Embryonic facial prominence (tissue), 1 donor: ENCODE measurements at regions not wholly inside any gene's neighbourhood (a gene's known extent, or its start where the extent isn't known, plus 50 kb on each side); places are given as distances from the start of the nearest gene placed in this dataset.

Experiments
- DNase-seq: peaks from one replicate; pipeline ENCODE4 v3.0.0-alpha.2; 2016; ENCODE audit errors: extremely low spot score

GRCh38 chr1:58430421-58431275, 115.9 kb downstream of the OMA1 start:
- DNase-seq, result no peak

- no peak for DNase-seq
Observed at GRCh38 chr1:58426918-58427317, 119.6 kb downstream of the OMA1 start.

- DNase-seq, result no peak
Observed at GRCh38 chr1:58422436-58422835, 124.1 kb downstream of the OMA1 start.

GRCh38 chr1:58418283-58419228, 128.0 kb downstream of the OMA1 start:
- no peak for DNase-seq

GRCh38 chr1:58412071-58412580, 134.4 kb downstream of the OMA1 start:
- DNase-seq, result no peak

GRCh38 chr1:58409890-58410289, 136.6 kb downstream of the OMA1 start:
- DNase-seq, result no peak

- DNase-seq, result no peak
Observed at GRCh38 chr1:58409336-58409735, 137.2 kb downstream of the OMA1 start.

- no peak for DNase-seq
Observed at GRCh38 chr1:58406301-58407071, 140.0 kb downstream of the OMA1 start.

GRCh38 chr1:58405660-58406059, 140.9 kb downstream of the OMA1 start:
- no peak for DNase-seq

- DNase-seq, result no peak
Observed at GRCh38 chr1:58403894-58404293, 142.6 kb downstream of the OMA1 start.

GRCh38 chr1:58402444-58402843, 144.1 kb downstream of the OMA1 start:
- no peak for DNase-seq

- no peak for DNase-seq
Observed at GRCh38 chr1:58401991-58402390, 144.5 kb downstream of the OMA1 start.

GRCh38 chr1:58399176-58399575, 147.3 kb downstream of the OMA1 start:
- DNase-seq, result no peak

- no peak for DNase-seq
Observed at GRCh38 chr1:58398714-58399113, 147.8 kb downstream of the OMA1 start.

- DNase-seq, result no peak
Observed at GRCh38 chr1:58397187-58397820, 149.2 kb downstream of the OMA1 start.

GRCh38 chr1:58396150-58396549, 150.4 kb downstream of the OMA1 start:
- DNase-seq, result no peak

GRCh38 chr1:58395355-58395754, 151.2 kb downstream of the OMA1 start:
- no peak for DNase-seq

GRCh38 chr1:58392083-58392482, 154.4 kb downstream of the OMA1 start:
- DNase-seq, result no peak

- DNase-seq, result no peak
Observed at GRCh38 chr1:58391514-58391913, 155.0 kb downstream of the OMA1 start.

- no peak for DNase-seq
Observed at GRCh38 chr1:58391056-58391455, 155.5 kb downstream of the OMA1 start.

- DNase-seq, result no peak
Observed at GRCh38 chr1:58390091-58390490, 156.4 kb downstream of the OMA1 start.
